Spleen (tissue), 7 donors: ENCODE measurements at regions not wholly inside any gene's neighbourhood (a gene's known extent, or its start where the extent isn't known, plus 50 kb on each side); places are given as distances from the start of the nearest gene placed in this dataset.

Experiments used
- CTCF ChIP-seq, 11 experiments: fragments of 200-600 bp in 7 of 11; fragments of 450-650 bp in 4 of 11; sonication (generic) in 4 of 11; IDR thresholded peaks in 8 of 11; conservative IDR thresholded peaks in 3 of 11; 1 replicate in 7 of 11; 2 replicates in 4 of 11; pipeline versions ENCODE4 v1.4.0 to v1.8.0; 2016 to 2021; ENCODE audit warnings: antibody characterized with exemption in 11 of 11, inconsistent platforms in 4 of 11, mild to moderate bottlenecking in 1 of 11
- POLR2AphosphoS5 ChIP-seq, 3 donors: sonication (generic); formaldehyde crosslinking; IDR thresholded peaks; one replicate each; pipeline ENCODE4 v1.5.1; 2017; ENCODE audit warnings: antibody characterized with exemption in 3 of 3
- donor health status: DM: no; HTN: no; CAD: no; lungs with moderate emphysema.
- donor health status: DM: no; HTN: no; CAD: no.
- donor health status: DM: no; HTN: no; CAD: no.

GRCh38 chr1:195574511-195574910 is 1033.7 kb downstream of the KCNT2 start:
- TF ChIP-seq CTCF (IDR thresholded peaks at IDR 0.05 in 8 of 11, conservative IDR thresholded peaks at IDR 0.05 in 3 of 11) (no peak), POLR2AphosphoS5 (IDR thresholded peaks at IDR 0.05) (no peak)
